ENCODE measurements at regions not wholly inside any gene's neighbourhood (a gene's known extent, or its start where the extent isn't known, plus 50 kb on each side); places are given as distances from the start of the nearest gene placed in this dataset.
"Not testable (repeated sequence)": the region's sequence is repeated elsewhere in the genome, so short reads cannot be mapped to it uniquely, and the experiment has no call there.

GRCh38 chr12:76292891-76293290 lies 55.3 kb downstream of the BBS10 start:
- not testable (repeated sequence) for DNase-seq

- not testable (repeated sequence) for DNase-seq
Measured at GRCh38 chr12:76292305-76292704, 55.9 kb downstream of the BBS10 start.

- DNase-seq, result no peak
Measured at GRCh38 chr12:76290963-76291859, 57.0 kb downstream of the BBS10 start.

DNA sequence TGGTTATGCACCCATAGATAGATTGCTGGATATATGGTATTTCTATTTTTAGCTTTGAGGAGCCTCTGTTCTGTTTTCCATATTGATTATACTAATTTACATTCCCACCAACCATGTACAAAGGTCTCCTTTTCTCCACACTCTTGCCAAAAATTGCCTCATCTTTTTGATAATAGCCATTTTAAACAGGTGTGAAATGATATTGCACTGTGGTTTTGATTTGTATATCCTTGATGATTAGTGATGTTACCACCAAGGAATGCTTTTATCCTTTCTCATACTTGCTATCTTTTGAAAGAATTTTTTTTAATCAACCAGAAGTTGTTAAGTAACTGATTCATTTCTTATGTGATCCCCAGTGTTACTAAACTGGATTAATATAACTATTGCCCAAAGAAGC lies 60.0 kb downstream of the BBS10 start:
- DNase-seq, result no peak

GRCh38 chr12:76284816-76285750 lies 63.1 kb downstream of the BBS10 start:
- DNase-seq, result no peak

DNA sequence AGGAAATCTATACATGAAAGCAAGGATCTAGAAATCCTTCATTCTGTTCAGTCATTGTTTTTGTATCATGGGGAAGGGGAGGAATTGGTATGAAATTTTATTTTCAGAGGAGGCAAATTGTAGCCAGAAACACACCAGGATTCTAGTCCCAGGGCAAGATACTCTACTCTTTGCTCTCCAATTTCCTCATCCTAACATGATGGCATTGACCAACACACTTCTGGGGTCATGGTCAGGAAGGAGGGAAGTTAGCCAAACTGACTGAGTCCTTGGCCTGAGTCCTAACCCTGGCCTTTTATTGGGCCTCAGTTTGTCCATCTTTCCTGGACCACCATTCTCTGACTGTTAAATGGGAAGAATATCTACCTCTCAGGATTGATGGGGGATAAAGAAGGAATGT lies 65.5 kb downstream of the BBS10 start:
- no peak for DNase-seq

DNA sequence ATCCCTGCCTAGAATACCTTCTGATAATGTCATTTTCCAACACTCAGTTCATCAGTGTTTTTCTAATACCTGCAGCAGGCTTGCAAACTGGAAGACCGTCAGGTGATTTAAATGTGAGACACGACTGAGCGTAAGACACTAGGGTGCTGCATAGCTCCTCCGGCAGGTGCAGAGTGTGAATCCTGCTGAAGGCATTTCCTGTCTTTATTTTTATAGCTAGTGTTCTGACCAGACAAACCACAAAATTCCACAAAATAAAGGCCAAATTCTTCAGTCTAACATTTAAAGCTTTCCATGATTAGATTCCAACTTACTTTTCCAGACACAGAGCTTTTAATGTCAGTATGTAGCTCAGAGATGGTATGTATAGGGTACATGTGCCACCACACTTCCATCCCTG lies 70.7 kb downstream of the BBS10 start:
- no peak for DNase-seq

DNA sequence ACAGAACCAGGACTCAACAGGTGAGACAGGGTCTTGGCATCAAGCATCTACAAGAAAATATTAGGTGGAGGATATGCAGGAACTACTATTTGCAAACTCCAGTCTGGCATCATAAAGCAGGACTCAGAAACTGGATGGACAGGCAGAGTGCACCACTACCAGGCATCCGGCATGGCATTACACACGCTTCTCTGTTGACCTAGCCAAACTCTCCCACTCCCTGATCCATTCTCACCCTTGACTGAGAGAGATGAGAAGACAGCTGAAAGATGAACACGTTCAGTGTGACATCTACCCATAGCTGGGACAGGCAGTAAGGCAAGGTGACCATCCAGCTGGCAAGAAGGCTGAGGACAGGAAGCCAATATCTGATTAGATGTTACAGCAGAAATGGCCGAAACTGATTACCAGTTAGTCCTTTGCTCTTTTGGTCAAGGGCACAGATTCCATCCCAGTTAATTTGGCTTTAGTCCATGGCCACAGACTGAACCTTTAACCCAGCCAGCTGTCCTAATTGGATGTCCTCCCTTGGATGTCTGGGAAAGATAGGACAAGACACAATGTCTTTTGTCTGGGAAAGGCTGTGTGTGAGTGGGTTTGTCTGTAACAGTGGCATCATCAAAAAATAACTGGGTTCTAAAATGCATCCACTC lies 71.6 kb downstream of the BBS10 start:
- DNase-seq, result no peak

DNA sequence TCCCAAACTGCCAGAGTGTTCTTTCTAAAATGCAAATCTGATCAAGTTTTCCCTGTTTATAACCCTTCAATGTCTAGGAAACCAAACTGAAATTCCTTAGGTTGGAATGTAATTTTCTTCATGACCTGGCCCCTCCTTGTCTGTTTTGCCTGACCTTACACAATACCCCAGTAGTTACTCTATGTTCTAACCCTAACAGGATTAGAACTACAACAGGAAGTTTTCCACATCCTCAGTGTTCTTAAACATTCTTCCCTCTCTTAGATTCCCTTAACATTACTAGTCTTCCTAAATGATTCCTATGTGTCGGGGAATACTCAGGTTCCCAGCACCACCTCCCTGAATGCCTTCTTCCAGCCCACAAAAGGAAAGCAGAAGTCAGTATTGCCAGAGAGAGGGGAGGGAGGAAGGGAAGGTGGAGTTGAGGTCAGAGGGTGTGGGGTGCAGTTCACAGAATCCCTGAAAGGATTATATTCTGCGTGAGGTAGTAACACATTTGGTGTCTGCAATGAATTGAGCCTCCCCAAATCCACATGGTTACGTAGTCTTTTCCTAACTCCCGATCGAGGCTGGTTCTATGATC lies 72.6 kb downstream of the BBS10 start:
- DNase-seq, result no peak

- DNase-seq, result no peak
Measured at GRCh38 chr12:76274420-76275083, 73.7 kb downstream of the BBS10 start.

DNA sequence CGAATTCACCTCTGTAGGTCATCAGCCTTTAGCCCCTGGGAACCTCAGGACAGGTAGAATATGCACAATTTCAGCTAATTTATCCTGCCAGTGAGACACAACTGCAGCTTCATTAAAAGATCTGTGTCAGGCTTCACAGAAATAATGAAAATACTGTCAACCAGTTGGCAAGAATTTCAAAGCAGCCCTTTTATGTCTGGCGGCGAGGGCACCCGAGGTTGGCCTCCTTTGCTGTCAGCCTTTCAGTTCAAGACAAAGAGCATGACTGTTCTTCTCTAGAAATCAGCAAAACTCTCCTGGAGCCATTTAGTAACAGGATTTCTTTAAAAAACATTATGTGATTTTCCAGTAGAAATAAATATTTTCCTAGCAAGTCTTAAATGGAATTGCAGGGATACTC lies 75.9 kb downstream of the BBS10 start:
- DNase-seq, result no peak

DNA sequence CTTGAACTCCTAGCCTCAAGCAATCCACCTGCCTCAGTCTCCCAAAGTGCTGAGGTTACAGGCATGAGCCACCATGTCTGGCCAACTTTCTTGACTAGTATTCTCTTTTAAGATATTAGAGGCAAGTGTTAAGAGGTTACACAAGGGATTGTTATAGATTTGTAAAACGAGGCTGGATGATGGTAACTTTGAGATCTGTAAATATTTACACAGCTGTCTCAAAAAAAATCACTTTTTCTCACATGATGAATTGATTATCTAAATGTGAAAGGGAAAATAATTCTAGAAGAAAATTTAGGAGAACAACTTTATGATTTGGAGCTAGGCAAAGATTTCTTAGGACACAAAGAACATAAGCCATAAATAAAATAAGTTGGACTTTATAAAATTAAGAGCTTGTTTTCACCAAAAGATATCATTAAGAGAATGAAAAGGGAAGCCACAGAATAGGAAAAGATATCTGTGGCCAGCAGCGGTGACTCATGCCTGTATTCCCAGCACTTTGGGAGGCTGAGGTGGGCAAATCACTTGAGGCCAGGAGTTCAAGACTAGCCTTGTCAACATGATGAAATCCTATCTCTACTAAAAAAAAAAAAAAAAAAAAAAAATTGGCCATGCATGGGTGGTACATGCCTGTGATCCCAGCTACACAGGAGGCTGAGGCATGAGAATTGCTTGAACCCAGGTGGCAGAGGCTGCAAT lies 77.4 kb downstream of the BBS10 start:
- DNase-seq, result no peak

DNA sequence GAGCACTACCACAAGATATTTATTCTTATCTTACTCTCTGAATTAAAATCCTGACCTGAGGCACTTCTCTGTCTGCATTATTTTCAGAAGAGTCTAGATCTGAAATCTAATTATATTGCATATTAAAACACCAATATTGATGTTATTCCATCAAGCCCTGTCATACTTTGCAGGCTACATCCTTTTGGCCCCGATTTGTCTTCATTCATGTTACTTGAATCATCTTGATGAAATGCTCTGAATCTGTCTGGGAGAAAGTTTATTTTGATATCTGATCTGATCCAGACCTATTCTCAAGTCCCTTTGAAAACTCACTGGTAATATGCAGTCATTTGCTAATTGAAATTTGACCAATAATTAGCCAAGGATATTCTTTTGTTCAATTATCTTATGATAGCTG lies 79.9 kb downstream of the BBS10 start:
- DNase-seq, result no peak

DNA sequence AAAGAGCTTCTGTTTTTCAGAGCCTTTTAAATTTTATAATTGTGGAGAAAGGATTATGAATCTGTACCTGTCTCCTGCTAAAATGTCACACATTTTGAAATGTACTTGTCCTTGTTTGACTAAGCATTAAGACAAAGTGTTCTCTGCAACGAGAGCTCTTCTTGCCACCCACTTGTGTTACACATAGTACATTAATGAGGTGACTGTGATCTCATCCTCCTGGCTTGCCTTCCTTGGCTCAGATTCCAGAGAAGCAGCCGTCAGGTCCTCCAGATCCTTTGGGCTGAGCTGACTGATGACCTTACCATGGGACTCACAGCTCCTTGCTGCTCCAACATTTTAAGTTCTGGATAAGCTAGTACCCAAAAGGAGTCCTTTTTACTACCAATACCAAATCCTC lies 81.4 kb downstream of the BBS10 start:
- DNase-seq, result no peak

GRCh38 chr12:76265424-76266180 lies 82.6 kb downstream of the BBS10 start:
- no peak for DNase-seq

DNA sequence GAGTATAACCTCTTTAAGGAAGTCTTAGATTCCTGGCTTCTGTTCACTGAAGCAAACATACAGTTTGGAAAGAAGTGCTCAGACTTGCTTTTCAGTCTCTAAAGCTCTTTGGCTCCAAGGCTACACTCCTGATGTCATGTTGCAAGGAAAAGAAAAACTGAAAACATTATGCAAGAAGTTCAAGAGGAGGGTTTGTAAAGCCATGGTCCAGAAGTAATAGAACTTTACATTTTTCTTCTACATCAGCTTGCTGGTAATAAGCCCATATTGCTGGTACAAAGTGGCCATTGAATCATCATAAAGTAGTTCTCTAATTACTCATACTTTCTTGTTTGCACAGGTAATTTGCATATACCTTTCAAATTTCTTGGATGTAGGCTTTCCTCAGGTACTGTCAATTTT lies 83.6 kb downstream of the BBS10 start:
- no peak for DNase-seq

GRCh38 chr12:76263696-76264095 lies 84.5 kb downstream of the BBS10 start:
- DNase-seq, result no peak

DNA sequence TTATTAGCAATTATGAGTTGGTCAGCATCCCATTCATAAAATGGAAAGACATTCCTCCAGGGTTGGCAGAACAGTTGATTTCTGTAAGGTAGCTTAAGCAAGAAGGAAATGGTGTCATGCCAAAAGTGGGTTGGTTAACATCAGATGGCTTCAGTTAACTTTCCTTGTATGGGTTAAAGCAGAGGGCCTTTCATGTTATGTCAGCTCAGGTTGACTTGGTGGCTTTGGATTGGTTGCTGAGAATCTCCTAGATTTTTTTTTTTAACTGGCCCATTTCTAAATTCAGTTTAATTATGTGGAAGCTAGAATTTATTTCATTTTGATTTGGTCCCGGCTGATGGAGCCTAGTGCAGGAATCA lies 87.8 kb downstream of the BBS10 start:
- DNase-seq, result no peak

GRCh38 chr12:76259660-76260389 lies 88.4 kb downstream of the BBS10 start:
- DNase-seq, result no peak

DNA sequence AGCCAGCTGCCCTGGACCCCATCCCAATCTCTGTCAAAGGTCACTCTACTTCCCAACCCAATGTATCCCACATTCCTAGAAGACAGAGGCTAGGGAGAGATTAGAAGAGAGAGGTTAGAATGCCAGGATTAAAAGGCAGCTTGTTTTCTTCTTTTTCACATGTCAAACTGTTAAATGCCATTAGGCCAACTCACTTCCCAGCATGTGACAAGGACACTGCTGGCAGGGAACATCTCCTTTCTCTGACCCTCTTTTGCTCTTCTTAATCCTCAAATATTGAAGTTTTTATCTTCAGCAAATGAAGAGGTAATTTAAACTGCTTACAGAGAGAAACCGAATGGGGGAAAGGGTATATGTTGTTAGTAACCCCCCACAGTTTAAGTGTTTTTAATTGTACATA lies 89.1 kb downstream of the BBS10 start:
- no peak for DNase-seq
